ENCODE measurements at regions not wholly inside any gene's neighbourhood (a gene's known extent, or its start where the extent isn't known, plus 50 kb on each side); places are given as distances from the start of the nearest gene placed in this dataset.

DNA sequence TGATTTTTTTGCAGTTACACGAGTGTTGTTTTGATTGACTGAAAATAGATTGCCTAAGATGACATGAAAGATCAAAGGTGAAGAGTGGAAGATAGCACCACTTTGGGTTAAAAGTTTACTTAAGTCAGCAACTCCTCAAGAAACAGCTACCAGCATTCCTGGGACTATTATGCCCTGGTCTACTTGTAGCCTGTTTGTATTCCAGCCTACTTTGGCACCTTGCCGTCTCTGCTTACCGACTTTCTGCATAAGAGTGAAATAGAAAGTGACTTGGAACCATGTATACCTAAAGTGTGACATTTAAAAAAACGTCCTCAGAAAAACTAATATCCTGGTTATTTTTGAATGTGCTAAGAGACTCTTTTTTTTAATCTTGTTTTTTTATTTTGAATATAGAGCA lies 631.5 kb upstream of the PTBP2 start:
- H3K27ac ChIP-seq (ENCODE audit: low read depth, low read length) = no peak overlapping the region
- H3K9me3 ChIP-seq (ENCODE audit: insufficient read depth, low read length) = no peaks in the 10 kb centered on the region; the same call in 1 of the 2 replicates
- H3K27me3 ChIP-seq (ENCODE audit: low read length) = no peaks in the 10 kb centered on the region
- no peaks in the 10 kb centered on the region for H3K79me2 ChIP-seq (ENCODE audit: insufficient read depth, low read length)
- no peaks in the 10 kb centered on the region for H3K36me3 ChIP-seq (ENCODE audit: low read length)
- no peak overlapping the region for H3K4me3 ChIP-seq (ENCODE audit: insufficient read depth, low read length, poor library complexity, severe bottlenecking)
- no peaks in the 10 kb centered on the region for H4K20me1 ChIP-seq (ENCODE audit: low read depth, low read length)
- H3K9ac ChIP-seq (ENCODE audit: low read length) = no peak overlapping the region
- H2AFZ ChIP-seq (ENCODE audit: low read depth, low read length, severe bottlenecking) = no peak overlapping the region
- no peak overlapping the region for H3K4me2 ChIP-seq (ENCODE audit: low read depth, low read length, poor library complexity, severe bottlenecking)
- H3K9me2 ChIP-seq (replicated peaks; ENCODE audit: insufficient read depth, low read length) = no peaks in the 10 kb centered on the region
- TF ChIP-seq, protein P1, sequence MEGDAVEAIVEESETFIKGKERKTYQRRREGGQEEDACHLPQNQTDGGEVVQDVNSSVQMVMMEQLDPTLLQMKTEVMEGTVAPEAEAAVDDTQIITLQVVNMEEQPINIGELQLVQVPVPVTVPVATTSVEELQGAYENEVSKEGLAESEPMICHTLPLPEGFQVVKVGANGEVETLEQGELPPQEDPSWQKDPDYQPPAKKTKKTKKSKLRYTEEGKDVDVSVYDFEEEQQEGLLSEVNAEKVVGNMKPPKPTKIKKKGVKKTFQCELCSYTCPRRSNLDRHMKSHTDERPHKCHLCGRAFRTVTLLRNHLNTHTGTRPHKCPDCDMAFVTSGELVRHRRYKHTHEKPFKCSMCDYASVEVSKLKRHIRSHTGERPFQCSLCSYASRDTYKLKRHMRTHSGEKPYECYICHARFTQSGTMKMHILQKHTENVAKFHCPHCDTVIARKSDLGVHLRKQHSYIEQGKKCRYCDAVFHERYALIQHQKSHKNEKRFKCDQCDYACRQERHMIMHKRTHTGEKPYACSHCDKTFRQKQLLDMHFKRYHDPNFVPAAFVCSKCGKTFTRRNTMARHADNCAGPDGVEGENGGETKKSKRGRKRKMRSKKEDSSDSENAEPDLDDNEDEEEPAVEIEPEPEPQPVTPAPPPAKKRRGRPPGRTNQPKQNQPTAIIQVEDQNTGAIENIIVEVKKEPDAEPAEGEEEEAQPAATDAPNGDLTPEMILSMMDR (IDR thresholded peaks at IDR 0.05; ENCODE audit: insufficient read depth, low read length, poor library complexity, severe bottlenecking) = no peak
- TF ChIP-seq EZH2phosphoT487 (conservative IDR thresholded peaks at IDR 0.05; ENCODE audit: low read length) = no peak
- H3F3A ChIP-seq (ENCODE audit: insufficient read depth) = no peaks in the 10 kb centered on the region

DNA sequence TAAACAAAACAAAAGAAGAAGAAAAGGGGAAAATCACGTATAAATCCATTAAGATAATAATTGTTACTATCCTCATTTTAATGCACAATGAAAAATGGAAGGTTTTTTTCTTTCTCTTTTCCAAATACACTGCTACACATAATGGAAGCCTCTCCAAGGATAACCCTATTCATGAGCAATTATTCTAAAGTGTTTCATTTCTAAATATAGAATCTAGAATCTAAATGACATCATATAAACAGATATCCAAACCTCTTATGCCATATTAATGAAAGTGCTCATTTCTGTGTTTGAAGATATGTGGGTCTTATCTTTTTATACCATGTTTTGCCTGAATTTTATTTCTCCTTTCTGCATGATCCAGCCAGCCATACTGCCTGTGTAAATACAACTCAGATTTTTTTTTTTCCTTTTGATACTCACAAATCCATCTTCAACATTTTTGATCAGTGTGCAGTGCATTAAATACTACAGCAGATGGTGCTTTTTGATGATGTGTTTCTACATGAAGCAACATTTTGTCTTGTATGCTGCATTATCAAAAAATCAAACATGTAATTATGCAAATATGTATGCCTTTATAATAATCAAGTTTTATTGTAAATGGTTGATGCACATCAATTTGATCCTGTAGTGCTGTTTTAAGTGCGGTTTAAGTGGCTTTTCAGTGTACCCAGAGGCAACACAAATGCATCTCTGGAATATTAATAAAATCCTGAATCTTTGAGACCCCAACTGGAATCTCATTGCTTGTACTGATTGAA lies 625.6 kb upstream of the PTBP2 start:
- no peak overlapping the region for H2AFZ ChIP-seq (ENCODE audit: low read depth, low read length, severe bottlenecking)
- TF ChIP-seq, protein P1 (IDR thresholded peaks at IDR 0.05; ENCODE audit: insufficient read depth, low read length, poor library complexity, severe bottlenecking) = no peak
- TF ChIP-seq EZH2phosphoT487 (conservative IDR thresholded peaks at IDR 0.05; ENCODE audit: low read length) = no peak
- no peaks in the 10 kb centered on the region for H4K20me1 ChIP-seq (ENCODE audit: low read depth, low read length)
- no peaks in the 10 kb centered on the region for H3K27me3 ChIP-seq (ENCODE audit: low read length)
- H3K27ac ChIP-seq (ENCODE audit: low read depth, low read length) = no peak overlapping the region
- H3K4me3 ChIP-seq (ENCODE audit: insufficient read depth, low read length, poor library complexity, severe bottlenecking) = no peak overlapping the region
- H3K36me3 ChIP-seq (ENCODE audit: low read length) = no peaks in the 10 kb centered on the region
- no peaks in the 10 kb centered on the region for H3K9me2 ChIP-seq (replicated peaks; ENCODE audit: insufficient read depth, low read length)
- no peak overlapping the region for H3K4me2 ChIP-seq (ENCODE audit: low read depth, low read length, poor library complexity, severe bottlenecking)
- no peaks in the 10 kb centered on the region for H3K79me2 ChIP-seq (ENCODE audit: insufficient read depth, low read length)
- no peak overlapping the region for H3K9ac ChIP-seq (ENCODE audit: low read length)
- no peaks in the 10 kb centered on the region for H3F3A ChIP-seq (ENCODE audit: insufficient read depth)
- no peaks in the 10 kb centered on the region; the same call in 1 of the 2 replicates for H3K9me3 ChIP-seq (ENCODE audit: insufficient read depth, low read length)

DNA sequence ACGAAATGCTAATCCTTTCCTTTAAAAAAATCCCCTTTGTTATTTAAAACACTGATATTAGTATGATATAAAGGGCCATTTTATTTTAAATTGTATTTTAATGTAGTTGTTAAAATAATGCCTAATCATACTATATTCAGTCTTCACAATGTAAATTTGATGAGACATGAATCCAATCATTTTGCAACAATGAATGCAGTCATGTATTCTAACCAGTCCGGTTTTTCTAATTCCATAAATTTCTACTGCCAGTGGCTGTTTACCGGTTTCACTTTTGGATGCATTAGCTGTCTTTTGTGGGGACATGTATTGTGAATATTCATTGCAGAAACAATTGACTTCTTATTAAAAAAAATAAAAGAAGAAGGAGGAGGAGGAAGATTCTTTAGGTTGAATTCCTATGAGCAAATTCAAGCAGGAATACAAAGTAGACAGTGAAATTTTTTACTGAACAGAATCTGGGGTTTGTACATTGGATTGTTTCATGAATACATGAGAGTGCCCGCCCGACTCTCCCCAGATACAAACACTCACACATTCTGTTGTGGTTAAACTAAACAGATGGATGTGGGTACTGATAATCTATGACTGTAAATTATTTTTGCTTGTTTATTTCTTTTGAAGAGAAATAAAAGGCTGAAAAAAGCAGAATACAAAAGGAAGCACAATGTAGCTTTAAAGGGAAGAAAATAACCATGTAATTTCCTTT lies 624.8 kb upstream of the PTBP2 start:
- Histone ChIP-seq H3K79me2 (ENCODE audit: insufficient read depth, low read length) (no peaks in the 10 kb centered on the region), H3K4me3 (ENCODE audit: insufficient read depth, low read length, poor library complexity, severe bottlenecking) (no peak overlapping the region), H3K27ac (ENCODE audit: low read depth, low read length) (no peak overlapping the region), H2AFZ (ENCODE audit: low read depth, low read length, severe bottlenecking) (no peak overlapping the region), H3K27me3 (ENCODE audit: low read length) (no peaks in the 10 kb centered on the region), H3K9me2 (replicated peaks; ENCODE audit: insufficient read depth, low read length) (no peaks in the 10 kb centered on the region), H3K4me2 (ENCODE audit: low read depth, low read length, poor library complexity, severe bottlenecking) (no peak overlapping the region), H3K9ac (ENCODE audit: low read length) (no peak overlapping the region), H3K9me3 (ENCODE audit: insufficient read depth, low read length) (no peaks in the 10 kb centered on the region; the same call in 1 of the 2 replicates), H3K36me3 (ENCODE audit: low read length) (no peaks in the 10 kb centered on the region), H3F3A (ENCODE audit: insufficient read depth) (no peaks in the 10 kb centered on the region), H4K20me1 (ENCODE audit: low read depth, low read length) (no peaks in the 10 kb centered on the region)
- no peak for TF ChIP-seq EZH2phosphoT487 (conservative IDR thresholded peaks at IDR 0.05; ENCODE audit: low read length)
- TF ChIP-seq, protein P1 (IDR thresholded peaks at IDR 0.05; ENCODE audit: insufficient read depth, low read length, poor library complexity, severe bottlenecking) = no peak
